GM19035 (cell line): ENCODE measurements at regions not wholly inside any gene's neighbourhood (a gene's known extent, or its start where the extent isn't known, plus 50 kb on each side); places are given as distances from the start of the nearest gene placed in this dataset.
"Not testable (repeated sequence)": the region's sequence is repeated elsewhere in the genome, so short reads cannot be mapped to it uniquely, and the experiment has no call there.

Source experiments
- ATAC-seq: cut with Tn5 transposase; IDR thresholded peaks from one replicate; pipeline ENCODE4 v1.9.1; 2021; ENCODE audit not compliant: unreplicated experiment

DNA sequence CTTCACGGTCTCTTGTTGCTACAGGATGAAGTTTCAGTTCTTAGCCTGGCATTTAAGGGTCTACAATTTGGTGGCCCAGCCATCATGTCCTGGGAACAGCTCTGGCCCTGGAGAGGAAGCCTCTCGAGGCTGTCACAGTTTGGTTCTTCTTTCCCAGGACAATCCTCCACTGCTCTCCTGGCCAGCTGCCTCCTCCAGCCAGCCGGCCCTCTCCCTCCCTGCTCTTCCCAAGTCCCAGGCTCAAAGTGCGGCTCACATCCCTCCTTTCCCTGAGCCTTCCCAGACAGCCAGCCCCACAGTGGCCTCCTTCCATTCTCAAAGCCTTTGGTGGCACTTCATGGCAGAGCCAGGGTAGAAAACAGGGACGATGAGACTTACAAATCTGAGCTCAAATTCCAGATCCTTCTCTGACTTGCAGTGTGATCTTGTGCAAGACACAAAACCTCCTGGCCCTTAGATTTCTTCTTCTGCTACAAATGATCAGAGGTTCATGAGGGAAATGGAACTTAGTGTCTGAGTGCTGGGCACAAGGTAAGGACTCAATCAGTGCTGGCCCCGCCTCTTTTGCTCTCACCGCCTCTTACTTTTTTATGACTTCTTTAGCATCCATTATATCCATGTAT lies 223.8 kb upstream of the ECI2 start:
- ATAC-seq: no peak

DNA sequence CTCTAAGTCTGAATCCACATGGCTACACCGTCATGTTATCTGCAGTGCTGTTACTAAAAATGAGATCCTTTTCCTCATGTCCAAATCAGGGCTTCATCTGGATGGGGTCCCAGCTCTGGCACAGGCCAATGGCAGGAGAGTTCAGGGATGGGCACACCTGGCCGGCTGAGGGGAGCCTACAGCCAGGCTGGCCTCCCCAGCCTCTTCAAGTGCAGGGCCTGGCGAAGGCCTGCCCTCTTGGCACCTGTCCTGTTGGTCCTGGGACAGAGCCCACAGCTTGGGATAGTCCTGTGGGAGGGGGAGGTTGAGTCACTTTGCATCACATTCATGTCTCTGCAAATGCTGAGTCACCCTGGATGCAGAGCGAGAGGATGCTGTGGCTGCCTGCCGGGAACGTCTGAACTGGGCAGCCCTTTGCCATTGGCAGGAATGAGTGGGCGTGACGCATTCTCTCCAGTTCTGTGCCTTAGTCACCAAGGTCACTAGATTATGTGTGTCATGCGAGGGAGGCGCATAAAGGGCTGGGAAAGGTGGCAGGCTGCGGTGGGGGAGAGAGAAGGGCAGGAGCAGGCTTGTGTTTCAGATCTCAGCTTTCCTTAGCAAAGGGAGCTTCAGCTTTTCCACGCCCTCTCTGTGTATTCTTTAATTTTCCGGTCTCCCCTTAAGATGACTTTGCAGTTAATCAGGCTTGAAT lies 223.2 kb upstream of the ECI2 start:
- ATAC-seq: no peak

DNA sequence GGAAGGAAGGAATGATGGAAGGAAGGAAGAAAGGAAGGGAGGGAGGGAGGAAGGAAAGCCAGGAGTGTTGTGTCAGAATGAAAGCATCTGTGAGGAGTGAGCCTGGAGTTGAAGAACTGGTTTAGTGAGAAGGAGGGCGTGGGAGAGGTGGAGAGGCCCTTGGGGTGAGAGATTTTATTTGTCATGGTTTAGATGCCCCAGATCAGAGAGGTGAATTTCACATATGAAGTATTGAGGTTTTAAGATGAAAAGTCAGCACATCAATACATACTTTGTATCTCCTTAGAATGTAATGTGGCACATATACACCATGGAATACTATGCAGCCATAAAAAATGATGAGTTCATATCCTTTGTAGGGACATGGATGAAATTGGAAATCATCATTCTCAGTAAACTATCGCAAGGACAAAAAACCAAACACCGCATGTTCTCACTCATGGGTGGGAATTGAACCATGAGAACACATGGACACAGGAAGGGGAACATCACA lies 222.3 kb upstream of the ECI2 start:
- ATAC-seq: not testable (repeated sequence)

DNA sequence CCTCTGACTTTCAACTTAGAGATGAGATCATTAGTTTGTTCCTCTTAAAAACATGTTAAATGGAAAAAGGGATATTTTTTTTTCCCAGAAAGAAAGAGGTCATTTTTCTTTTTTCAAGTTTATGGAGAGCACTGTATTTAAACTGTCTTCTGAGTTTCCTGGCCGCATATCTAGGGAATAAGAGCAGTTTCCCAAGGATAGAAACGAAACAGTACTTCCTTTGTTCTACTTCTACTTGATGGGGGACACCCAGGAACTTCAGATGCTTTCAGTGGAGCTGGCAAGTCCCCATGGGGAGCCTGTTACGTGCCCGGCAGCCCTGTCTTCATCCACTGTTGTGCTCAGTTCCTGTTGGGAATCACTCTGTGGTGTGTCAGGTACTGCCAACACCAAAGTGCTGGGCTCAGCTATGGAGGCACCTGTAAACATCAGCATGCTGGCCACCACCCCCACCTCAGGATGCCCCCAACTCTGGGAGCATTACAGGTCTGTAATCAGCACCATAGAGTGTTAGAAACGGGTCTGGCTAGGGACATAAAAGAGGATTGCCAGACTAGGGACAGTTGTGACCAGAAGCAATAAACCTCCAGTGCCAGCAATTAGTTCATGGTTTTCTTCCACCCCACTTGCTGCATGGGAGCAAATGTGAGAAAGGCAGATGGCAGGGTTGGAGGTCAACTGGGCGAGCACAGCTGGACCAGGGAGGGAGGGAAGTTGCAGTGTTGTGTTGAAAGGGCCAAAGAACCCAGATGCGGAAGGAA lies 221.7 kb upstream of the ECI2 start:
- ATAC-seq: no peak

DNA sequence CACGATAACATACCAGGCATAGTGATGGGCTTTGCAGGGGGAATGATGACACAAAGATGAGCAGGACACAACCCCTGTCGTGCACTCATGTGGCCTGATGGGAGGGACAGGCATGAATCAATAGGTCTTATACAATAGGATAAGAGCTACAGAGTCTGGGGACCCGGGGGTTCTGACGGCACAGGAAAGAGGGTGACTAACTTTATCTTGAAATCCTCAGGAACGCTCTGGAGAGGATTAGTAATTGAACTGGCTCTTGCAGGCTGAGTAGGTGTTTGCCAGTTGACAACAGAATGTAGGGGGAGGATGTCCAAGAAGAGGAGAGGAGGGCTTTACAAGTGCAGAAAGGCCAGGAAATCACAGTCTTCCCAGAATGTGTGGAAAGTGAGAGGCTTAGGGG lies 219.9 kb upstream of the ECI2 start:
- ATAC-seq: no peak

DNA sequence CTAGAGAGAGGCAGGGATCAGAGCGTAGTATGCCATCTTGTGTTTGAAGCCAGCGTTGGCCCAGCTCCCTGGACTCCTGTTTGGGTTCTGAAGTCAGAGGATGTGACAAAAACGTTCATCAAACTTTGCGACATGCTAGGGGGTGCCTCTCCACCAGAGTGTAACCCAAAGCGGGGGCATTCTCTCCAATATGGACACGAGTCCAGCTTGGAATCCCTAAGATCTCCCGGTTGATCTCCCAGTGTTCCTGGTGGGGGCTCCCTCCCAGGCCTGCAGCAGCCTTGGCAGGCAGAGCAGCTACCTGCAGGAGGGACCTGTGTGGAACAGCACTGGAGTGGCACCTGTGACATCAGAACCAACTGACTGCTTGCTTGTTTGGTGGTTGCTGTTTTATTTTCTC lies 218.8 kb upstream of the ECI2 start:
- ATAC-seq: no peak

DNA sequence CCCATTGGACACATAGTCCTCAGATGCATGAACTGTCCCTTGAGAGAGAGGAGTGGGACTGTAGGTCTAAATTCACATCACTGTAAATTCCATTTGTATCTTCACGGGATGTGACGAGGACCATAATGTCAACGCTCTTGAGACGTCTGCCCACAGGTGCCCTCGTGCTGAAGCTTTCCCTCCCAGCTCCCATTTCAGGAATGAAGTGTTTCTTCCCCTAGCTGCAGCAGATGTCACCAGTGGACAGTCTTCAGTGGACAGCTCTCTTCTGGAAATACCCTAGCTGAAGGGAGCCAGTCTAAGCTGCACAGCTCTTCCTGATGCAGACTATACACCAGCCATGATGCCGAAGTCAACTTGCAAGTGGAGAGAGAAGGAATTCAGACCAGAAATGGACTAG lies 217.4 kb upstream of the ECI2 start:
- no peak for ATAC-seq

DNA sequence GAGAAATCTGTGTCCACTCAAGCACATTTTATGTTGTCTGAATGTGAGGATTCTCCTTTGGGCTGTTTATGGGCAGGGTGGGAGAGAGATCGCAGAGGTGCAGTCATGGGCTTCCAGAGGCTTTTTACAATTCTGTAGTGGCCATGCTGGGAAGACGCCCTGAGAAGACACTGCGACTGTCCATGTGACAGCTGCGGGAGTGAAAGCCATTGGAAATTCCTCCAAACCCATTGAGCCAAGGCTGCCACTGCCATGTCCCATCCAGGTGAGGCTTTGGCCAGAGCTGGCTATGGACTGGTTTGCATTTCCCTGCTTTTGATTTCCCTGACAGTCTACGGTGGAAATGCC lies 216.9 kb upstream of the ECI2 start:
- ATAC-seq: no peak

DNA sequence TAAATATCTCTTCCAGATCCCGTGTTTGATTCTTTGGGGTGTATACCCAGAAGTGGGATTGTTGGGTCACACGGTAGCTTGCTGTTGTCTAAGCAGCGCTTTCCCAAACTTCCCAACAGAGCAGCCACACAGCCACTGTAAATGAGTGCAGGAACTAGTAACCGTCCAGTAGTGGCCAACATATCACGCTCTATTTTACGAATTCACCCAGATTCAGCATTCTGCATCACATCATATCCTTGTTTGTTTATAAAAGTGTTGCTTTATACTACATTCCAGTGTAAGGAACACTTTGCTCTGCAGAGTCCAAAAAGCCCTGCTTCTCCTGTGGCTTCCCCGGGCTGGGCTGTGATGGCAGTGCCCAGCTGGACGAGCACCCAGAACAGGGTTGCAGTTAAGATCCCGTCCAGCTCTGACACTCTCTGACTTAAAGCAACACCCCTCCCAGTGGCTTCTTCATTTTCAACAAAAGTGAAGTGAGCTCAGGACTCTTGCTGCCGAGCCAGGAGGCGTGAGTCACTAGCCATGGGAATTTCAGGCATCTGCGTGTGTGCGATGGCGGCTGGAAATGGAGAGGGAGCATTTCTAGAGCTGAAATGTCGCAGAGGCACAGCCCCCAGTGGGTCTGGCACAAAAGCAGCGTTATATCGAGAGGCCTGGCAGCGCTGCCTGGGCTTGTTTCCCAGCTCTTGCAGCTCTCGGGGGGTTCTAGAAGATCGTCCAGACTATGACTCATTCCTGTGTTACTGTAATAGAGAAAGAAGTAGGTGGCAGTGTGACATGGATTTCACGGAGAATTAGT lies 216.3 kb upstream of the ECI2 start:
- no peak for ATAC-seq

DNA sequence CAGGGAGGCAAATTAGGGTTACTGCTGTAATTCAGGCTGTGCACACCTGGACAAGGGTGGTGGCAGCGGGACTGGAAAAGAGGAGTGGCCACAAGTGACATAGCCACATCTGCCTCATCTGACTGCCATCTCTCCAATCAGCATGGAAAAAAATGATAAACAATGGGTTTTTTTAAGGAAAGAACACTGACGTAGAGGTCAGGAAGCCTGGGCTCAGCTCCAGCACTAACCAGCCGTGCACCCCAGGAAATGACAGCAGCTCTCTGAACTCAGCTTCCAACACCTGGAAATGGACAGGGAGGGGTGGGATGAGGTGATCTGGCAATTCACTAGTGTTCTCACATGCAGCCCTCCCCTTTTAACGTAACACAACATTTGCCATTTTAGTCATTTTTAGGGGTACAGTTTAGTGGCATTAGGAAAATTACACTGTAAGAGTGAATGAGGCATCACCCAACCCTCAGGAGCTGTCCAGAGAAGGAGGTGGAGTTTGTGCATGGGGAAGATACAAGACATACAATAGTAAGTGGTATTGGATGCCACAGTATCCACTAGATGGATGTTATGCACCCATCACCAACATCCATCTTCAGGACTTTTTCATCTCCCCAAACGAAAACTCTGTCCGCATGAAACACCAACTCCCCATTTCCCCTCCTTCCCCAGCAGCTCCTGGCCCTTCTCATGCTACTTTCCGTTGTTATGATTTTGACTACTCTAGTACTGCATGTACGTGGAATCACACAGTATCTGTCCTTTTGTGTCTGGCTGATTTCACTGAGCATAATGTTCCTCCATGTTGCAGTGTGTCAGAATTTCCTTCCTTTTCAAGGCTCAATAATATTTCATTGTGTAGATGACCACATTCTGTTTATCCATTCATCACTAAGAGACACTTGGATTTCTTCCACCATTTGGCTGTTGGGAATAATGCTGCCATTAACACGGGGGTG lies 215.5 kb upstream of the ECI2 start:
- ATAC-seq: no peak

DNA sequence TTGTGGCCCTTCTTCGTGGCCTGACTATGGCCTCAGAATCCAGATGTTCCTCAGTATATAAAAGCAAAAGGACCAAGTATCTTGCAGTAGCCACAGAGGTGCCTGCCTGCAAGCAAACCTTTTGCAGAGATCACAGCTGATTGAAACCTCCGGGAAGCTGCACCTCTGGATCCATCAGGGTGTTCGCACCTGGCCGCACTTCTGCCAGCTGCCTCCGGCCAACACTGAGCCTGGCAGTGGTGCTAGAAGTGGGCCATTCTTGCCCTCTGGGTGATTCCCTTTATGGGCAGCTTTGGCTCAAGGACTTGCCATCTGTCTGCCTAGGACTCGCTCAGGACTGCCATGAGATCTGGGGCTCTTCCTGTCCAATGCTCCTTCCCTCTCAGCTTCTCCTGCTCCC lies 214.6 kb upstream of the ECI2 start:
- no peak for ATAC-seq

DNA sequence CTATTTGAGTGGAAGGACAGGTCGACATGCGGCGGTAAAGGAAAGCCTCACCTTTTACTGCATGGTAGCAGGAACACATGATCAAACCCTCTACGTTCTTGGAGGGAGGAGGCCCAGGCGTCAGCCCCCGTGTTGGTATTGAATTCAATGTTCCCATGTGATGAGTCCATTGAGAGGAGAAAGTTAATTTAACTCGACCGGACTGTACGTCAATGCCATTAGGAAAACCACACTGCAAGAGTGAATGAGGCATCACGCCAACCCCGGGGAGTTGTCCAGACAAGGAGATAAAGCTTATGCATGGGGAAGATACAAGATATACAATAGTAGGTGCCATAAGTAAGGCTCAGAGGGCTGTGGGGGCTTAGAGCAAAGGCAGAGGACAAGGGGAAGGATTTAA lies 213.9 kb upstream of the ECI2 start:
- ATAC-seq: no peak

DNA sequence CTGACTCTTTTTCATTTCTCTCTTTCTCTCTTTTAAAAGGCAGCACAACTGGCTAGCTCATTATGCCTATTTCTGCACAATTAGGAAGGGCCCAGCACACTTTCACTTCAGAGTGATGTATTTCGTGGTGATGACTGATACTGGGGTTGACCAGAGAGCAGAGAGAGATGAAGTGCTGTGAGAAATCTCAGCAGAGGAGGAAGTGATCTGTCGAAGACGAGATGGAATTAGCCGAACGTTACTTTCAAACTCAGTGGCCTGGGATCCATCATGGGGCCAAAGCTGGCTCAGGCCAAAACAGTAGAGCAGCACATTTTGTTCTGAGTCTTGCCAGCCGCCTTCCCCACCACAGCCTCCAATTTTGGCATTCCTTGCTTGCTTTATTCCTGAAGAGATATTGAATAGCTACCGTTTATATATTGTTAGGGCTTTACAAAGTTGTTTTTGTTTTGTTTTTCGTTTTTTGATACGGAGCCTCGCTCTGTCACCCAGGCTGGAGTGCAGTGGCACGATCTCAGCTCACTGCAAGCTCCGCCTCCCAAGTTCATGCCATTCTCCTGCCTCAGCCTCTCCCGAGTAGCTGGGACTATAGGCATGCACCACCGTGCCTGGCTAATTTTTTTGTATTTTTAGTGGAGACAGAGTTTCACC lies 213.2 kb upstream of the ECI2 start:
- no peak for ATAC-seq

DNA sequence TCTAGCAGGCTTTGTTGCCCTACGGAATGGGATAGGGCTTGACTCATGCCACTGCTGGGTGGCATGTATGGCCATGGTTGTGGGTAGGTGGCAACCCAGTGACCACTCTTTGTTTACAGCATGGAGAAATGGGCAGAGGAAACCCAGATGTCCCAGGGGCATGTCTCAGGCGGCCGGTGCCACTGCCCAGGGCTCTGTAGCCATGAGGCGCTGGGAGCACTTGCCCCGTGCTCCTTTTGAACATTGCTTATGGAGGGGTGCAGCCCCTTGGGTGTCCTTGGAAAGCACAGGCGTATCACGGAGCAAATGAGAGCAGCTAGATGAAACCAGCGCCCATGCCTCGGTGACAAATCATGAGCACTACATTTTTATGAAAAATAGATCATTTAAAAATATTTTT lies 212.5 kb upstream of the ECI2 start:
- no peak for ATAC-seq

DNA sequence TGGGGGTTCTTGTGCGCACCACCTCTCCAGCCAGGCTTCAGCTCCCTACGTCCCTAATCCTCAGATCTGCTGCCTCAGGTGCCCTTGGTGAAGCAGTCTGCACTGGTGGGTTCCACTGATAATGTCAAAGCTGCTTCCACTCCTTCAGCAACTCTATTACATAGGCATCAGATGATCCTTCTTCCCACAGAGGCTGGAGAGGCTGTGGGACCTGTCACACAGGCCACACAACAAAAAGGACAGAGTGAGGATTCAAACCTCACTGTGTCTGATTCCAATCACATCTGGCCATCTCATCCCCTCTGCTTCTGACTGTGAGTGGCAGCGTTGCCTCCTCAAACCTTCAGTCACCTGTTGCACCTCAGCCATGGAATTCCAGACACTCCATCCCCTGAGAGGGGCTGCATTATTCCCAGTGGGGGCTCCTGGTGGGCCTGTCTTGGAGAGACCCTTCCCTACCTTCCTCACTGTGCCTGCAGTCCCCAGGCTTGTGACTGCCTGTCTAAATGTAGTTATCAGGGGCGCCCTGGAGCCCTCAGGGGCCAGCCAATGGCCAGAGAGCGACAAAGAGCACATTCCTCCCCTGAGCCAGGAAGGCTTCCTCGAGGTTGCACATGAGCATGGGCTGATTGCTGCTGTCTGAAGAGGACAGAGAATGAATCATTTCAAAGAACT lies 211.4 kb upstream of the ECI2 start:
- ATAC-seq: no peak

DNA sequence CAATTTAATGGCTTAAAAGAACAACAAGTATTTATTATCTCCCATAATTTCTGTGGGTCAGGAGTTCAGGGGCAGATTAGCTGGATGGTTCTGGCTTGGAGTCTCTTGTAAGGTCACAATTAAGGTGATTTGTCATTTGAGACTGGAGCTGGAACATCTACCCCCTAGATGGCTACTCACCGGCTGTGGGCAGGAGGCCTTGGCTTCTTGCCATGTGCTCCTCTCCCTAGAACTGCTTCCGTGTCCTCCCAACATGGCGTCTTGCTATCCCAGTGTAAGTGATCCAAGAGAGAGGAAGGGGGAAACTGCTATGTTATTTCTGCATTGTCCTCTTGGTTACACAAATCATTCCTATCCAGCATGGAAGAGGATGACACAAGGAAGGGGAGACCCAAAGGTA lies 210.2 kb upstream of the ECI2 start:
- ATAC-seq: no peak

DNA sequence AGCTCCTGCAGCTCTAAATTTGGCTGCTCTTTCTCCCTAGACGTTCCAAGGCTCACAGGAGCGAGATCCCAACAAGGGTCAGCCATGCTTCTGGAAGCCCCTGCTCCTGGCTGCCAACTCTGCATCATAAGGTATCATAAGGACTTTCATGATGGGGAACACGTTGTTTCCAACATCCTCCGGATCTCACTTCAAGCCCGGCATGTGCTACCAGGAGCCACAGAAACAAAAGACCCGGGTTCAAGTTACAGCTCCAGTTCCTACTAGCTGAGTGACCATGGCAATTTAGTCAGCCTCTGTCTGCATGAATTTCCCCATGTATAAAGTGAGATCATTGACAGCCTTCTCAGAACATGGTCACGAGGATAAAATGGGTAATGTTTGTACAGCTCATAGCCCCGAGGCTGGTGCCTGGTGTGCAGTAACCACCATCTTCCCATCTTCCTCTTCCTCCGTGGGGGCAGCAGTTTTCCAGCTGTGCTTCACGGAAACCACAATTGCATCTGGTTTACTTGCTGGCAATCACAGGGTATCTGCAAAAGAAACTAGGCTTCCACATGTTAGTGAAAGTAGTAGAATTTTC lies 209.0 kb upstream of the ECI2 start:
- ATAC-seq: no peak

DNA sequence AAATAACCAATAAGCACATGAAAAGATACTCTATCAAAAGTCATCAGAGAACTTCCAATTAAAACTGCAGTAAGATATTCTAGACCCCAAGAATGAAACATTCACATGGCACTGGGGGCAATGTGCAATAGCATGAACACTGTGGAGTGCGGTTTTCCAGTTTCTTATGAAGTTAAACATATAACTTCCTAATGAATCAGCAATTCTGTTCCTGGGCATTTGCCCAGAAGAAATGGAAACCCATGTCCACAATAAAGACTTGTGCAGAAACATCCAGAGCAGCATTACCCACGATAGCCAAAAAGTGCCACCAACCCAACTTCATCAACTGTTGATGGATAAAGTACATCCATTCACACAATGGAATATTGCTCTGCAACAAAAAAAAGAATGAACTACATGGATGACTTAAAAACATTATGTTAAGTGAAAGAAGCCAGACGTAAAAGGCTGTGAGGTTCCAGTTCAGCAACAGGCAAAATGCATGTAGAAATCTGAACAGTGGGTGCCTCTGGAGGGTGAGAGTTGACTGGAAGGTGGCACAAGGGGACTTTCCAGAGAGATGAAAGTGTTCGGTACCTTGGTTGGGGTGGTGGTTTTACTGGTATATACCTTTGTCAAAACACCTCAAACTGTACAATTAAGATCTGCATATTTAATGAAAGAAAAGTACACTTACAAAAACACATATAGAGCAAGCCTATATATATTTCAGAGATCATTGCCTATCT lies 207.2 kb upstream of the ECI2 start:
- no peak for ATAC-seq
